ENCODE measurements at regions not wholly inside any gene's neighbourhood (a gene's known extent, or its start where the extent isn't known, plus 50 kb on each side); places are given as distances from the start of the nearest gene placed in this dataset.
"Not testable (repeated sequence)": the region's sequence is repeated elsewhere in the genome, so short reads cannot be mapped to it uniquely, and the experiment has no call there.

DNA sequence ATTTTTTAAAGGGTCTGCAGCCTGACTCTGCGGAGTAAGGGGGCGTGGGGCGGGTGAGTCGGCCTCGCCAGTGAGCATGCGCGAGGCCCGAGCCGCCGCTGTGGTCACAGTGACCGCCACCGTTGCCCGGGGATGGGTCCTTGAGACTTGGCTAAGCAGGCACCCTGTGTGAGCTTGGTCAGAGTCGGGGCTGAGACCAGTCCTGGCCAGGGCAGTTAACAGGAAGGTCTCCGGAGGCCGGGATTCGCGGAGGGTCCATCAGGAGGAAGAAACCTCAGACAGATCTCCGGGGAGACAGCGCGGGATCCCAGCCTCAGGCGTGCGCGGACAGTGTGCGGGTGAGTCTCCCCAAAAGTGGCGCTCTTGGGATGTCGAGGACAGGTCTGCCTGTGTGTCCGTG lies 1384.4 kb upstream of the PCDH10 start:
- no peak for DNase-seq (ENCODE audit: low read depth)

DNA sequence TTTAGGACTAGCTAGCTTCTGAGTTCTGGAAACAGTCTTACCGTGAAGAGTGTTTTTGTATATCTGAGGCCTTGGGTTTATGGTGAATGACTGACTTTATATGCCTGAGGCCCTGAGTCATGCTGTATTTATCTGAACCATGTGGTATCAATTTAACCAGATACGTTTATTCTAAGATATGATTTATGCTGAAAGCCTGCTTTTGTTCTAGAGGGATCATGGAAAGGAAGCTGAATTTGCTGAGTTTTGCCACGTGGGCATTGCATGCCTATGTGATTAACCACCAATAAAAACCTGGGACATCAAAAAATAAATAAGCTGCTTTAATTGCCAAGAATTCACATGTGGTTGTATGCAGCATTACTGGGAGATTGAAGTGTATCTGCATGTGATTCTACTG lies 1374.7 kb upstream of the PCDH10 start:
- not testable (repeated sequence) for DNase-seq (ENCODE audit: low read depth)

DNA sequence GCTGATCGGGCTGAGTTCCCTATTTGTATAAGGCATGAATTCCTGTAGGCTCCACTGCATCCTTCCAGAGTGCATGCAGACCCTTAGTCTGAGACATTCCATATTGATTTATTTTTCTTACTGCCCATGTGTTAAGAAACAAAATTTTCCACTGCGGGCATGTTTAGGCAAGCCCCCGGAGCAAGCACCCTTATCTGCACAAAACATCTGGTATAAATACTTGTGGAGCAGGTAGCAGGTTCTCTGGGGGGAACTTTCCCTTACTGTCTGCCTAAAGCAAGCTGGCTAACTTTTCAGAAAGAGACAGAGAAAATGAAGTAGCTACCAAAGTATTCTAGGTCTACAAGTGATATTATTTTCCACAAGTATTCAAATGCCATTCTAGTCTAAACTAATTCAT lies 1338.5 kb upstream of the PCDH10 start:
- DNase-seq (ENCODE audit: low read depth): not testable (repeated sequence)

Data from T-helper 22 cell (primary cell).